ENCODE measurements at regions not wholly inside any gene's neighbourhood (a gene's known extent, or its start where the extent isn't known, plus 50 kb on each side); places are given as distances from the start of the nearest gene placed in this dataset.

- Histone ChIP-seq H3K9me3 (ENCODE audit: control insufficient read depth, low read length) (no peaks in the 10 kb centered on the region), H3K4me3 (ENCODE audit: low read length) (no peak overlapping the region), H3K27me3 (ENCODE audit: control insufficient read depth, insufficient read depth) (no peaks in the 10 kb centered on the region), H3K27ac (ENCODE audit: low read length) (no peak overlapping the region), H3K4me1 (ENCODE audit: control insufficient read depth, insufficient read depth, low read length) (no peaks in the 10 kb centered on the region)
- ATAC-seq (no peak), DNase-seq (no peak)
- intact Hi-C loops (cut with DNase I): no loop called here
- WGBS: 48% methylated on average over 3 of the region's 3 CpGs
Measured at GRCh38 chr12:129959889-129960288, 56.1 kb upstream of the TMEM132D start.

- no peaks in the 10 kb centered on the region for H3K9me3 ChIP-seq (ENCODE audit: control insufficient read depth, low read length)
- H3K4me1 ChIP-seq (ENCODE audit: control insufficient read depth, insufficient read depth, low read length): no peaks in the 10 kb centered on the region
- no peak overlapping the region for H3K4me3 ChIP-seq (ENCODE audit: low read length)
- DNase-seq: no peak
- intact Hi-C loops (cut with DNase I): no loop called here
- 45% methylated on average over 4 of the region's 4 CpGs for WGBS
- no peaks in the 10 kb centered on the region for H3K27me3 ChIP-seq (ENCODE audit: control insufficient read depth, insufficient read depth)
- H3K27ac ChIP-seq (ENCODE audit: low read length): no peak overlapping the region
- ATAC-seq: no peak
Measured at GRCh38 chr12:129961091-129961490, 57.3 kb upstream of the TMEM132D start.

- Histone ChIP-seq H3K9me3 (ENCODE audit: control insufficient read depth, low read length) (no peaks in the 10 kb centered on the region), H3K27ac (ENCODE audit: low read length) (no peak overlapping the region), H3K4me1 (ENCODE audit: control insufficient read depth, insufficient read depth, low read length) (no peaks in the 10 kb centered on the region), H3K27me3 (ENCODE audit: control insufficient read depth, insufficient read depth) (no peaks in the 10 kb centered on the region), H3K4me3 (ENCODE audit: low read length) (no peak overlapping the region)
- 92% methylated on average over 1 of the region's 1 CpG for WGBS
- DNase-seq (no peak), ATAC-seq (no peak)
- intact Hi-C loops (cut with DNase I): no loop called here
Measured at GRCh38 chr12:129961856-129962255, 58.0 kb upstream of the TMEM132D start.

GRCh38 chr12:129964300-129964699, 60.5 kb upstream of the TMEM132D start:
- no peak overlapping the region for H3K27ac ChIP-seq (ENCODE audit: low read length)
- H3K9me3 ChIP-seq (ENCODE audit: control insufficient read depth, low read length): no peaks in the 10 kb centered on the region
- ATAC-seq: no peak
- no peaks in the 10 kb centered on the region for H3K27me3 ChIP-seq (ENCODE audit: control insufficient read depth, insufficient read depth)
- H3K4me1 ChIP-seq (ENCODE audit: control insufficient read depth, insufficient read depth, low read length): no peaks in the 10 kb centered on the region
- intact Hi-C loops (cut with DNase I): no loop called here
- WGBS: 54% methylated on average over 7 of the region's 7 CpGs
- DNase-seq: no peak
- H3K4me3 ChIP-seq (ENCODE audit: low read length): no peak overlapping the region

GRCh38 chr12:129964826-129965457, 61.1 kb upstream of the TMEM132D start:
- 49% methylated on average over 5 of the region's 5 CpGs for WGBS

GRCh38 chr12:129966146-129966995, 62.5 kb upstream of the TMEM132D start:
- Histone ChIP-seq H3K4me3 (ENCODE audit: low read length) (no peak overlapping the region), H3K4me1 (ENCODE audit: control insufficient read depth, insufficient read depth, low read length) (no peaks in the 10 kb centered on the region), H3K27ac (ENCODE audit: low read length) (no peak overlapping the region), H3K27me3 (ENCODE audit: control insufficient read depth, insufficient read depth) (no peaks in the 10 kb centered on the region), H3K9me3 (ENCODE audit: control insufficient read depth, low read length) (no peaks in the 10 kb centered on the region)
- WGBS: 29% methylated on average over 10 of the region's 10 CpGs
- DNase-seq (no peak), ATAC-seq (no peak)
- intact Hi-C loops (cut with DNase I): no loop called here

More at GRCh38 chr12:129964826-129965457, 61.1 kb upstream of the TMEM132D start:
- DNase-seq (no peak), ATAC-seq (no peak)
- no peaks in the 10 kb centered on the region for H3K27me3 ChIP-seq (ENCODE audit: control insufficient read depth, insufficient read depth)
- intact Hi-C loops (cut with DNase I): no loop called here
- no peak overlapping the region for H3K4me3 ChIP-seq (ENCODE audit: low read length)
- H3K4me1 ChIP-seq (ENCODE audit: control insufficient read depth, insufficient read depth, low read length): no peaks in the 10 kb centered on the region
- H3K27ac ChIP-seq (ENCODE audit: low read length): no peak overlapping the region
- no peaks in the 10 kb centered on the region for H3K9me3 ChIP-seq (ENCODE audit: control insufficient read depth, low read length)

- H3K27me3 ChIP-seq (ENCODE audit: control insufficient read depth, insufficient read depth): no peaks in the 10 kb centered on the region
- no peak for ATAC-seq
- no peak overlapping the region for H3K27ac ChIP-seq (ENCODE audit: low read length)
- intact Hi-C loops (cut with DNase I): no loop called here
- 73% methylated on average over 7 of the region's 7 CpGs for WGBS
- no peak for DNase-seq
- no peak overlapping the region for H3K4me3 ChIP-seq (ENCODE audit: low read length)
- no peaks in the 10 kb centered on the region for H3K9me3 ChIP-seq (ENCODE audit: control insufficient read depth, low read length)
- H3K4me1 ChIP-seq (ENCODE audit: control insufficient read depth, insufficient read depth, low read length): no peaks in the 10 kb centered on the region
Measured at GRCh38 chr12:129971721-129972120, 67.9 kb upstream of the TMEM132D start.

- Histone ChIP-seq H3K27ac (ENCODE audit: low read length) (no peak overlapping the region), H3K4me1 (ENCODE audit: control insufficient read depth, insufficient read depth, low read length) (no peaks in the 10 kb centered on the region), H3K4me3 (ENCODE audit: low read length) (no peak overlapping the region), H3K27me3 (ENCODE audit: control insufficient read depth, insufficient read depth) (no peaks in the 10 kb centered on the region), H3K9me3 (ENCODE audit: control insufficient read depth, low read length) (no peaks in the 10 kb centered on the region)
- DNase-seq (no peak), ATAC-seq (no peak)
- 54% methylated on average over 6 of the region's 6 CpGs for WGBS
- intact Hi-C loops (cut with DNase I): no loop called here
Measured at GRCh38 chr12:129973236-129973961, 69.6 kb upstream of the TMEM132D start.

- no peaks in the 10 kb centered on the region for H3K4me1 ChIP-seq (ENCODE audit: control insufficient read depth, insufficient read depth, low read length)
- 15% methylated on average over 4 of the region's 4 CpGs for WGBS
- H3K9me3 ChIP-seq (ENCODE audit: control insufficient read depth, low read length): peaks cover 2% of the 10 kb centered on the region
- no peaks in the 10 kb centered on the region for H3K27me3 ChIP-seq (ENCODE audit: control insufficient read depth, insufficient read depth)
- no peak overlapping the region for H3K4me3 ChIP-seq (ENCODE audit: low read length)
- intact Hi-C loops (cut with DNase I): no loop called here
- DNase-seq (no peak), ATAC-seq (no peak)
- H3K27ac ChIP-seq (ENCODE audit: low read length): no peak overlapping the region
Measured at GRCh38 chr12:129984106-129984505, 80.3 kb upstream of the TMEM132D start.

GRCh38 chr12:129987841-129988240, 84.0 kb upstream of the TMEM132D start:
- DNase-seq (no peak), ATAC-seq (no peak)
- intact Hi-C loops (cut with DNase I): no loop called here
- no peaks in the 10 kb centered on the region for H3K4me1 ChIP-seq (ENCODE audit: control insufficient read depth, insufficient read depth, low read length)
- no peak overlapping the region for H3K27ac ChIP-seq (ENCODE audit: low read length)
- WGBS: 50% methylated on average over 5 of the region's 5 CpGs
- H3K9me3 ChIP-seq (ENCODE audit: control insufficient read depth, low read length): peaks cover 2% of the 10 kb centered on the region
- no peaks in the 10 kb centered on the region for H3K27me3 ChIP-seq (ENCODE audit: control insufficient read depth, insufficient read depth)
- H3K4me3 ChIP-seq (ENCODE audit: low read length): no peak overlapping the region

- no peak overlapping the region for H3K4me3 ChIP-seq (ENCODE audit: low read length)
- H3K27ac ChIP-seq (ENCODE audit: low read length): no peak overlapping the region
- 82% methylated on average over 8 of the region's 8 CpGs for WGBS
- no peaks in the 10 kb centered on the region for H3K4me1 ChIP-seq (ENCODE audit: control insufficient read depth, insufficient read depth, low read length)
- intact Hi-C loops (cut with DNase I): no loop called here
- no peak for ATAC-seq
- DNase-seq: no peak
- H3K27me3 ChIP-seq (ENCODE audit: control insufficient read depth, insufficient read depth): no peaks in the 10 kb centered on the region
- H3K9me3 ChIP-seq (ENCODE audit: control insufficient read depth, low read length): no peaks in the 10 kb centered on the region
Measured at GRCh38 chr12:129994634-129995033, 90.8 kb upstream of the TMEM132D start.
